OCI-LY3 (cell line): ENCODE measurements at regions not wholly inside any gene's neighbourhood (a gene's known extent, or its start where the extent isn't known, plus 50 kb on each side); places are given as distances from the start of the nearest gene placed in this dataset.

ENCODE experiments used
- CTCF ChIP-seq: fragments of 200-600, 300-600 bp; sonication (generic); IDR thresholded peaks from 2 replicates; pipeline ENCODE4 v1.5.1; 2014; ENCODE audit warnings: antibody characterized with exemption, low read length, low read depth
- EZH2phosphoT487 ChIP-seq: fragments of 200-600 bp; shearing (Covaris generic); IDR thresholded peaks from 2 replicates; pipeline ENCODE4 v1.6.1; 2018; ENCODE audit warnings: antibody characterized with exemption, mixed run types, low read depth

- TF ChIP-seq CTCF (no peak), EZH2phosphoT487 (no peak)
Measured at GRCh38 chr2:89842180-89842908, 1150.9 kb downstream of the RPIA start.
